IPS-NIHi7 (cell line): ENCODE measurements at regions not wholly inside any gene's neighbourhood (a gene's known extent, or its start where the extent isn't known, plus 50 kb on each side); places are given as distances from the start of the nearest gene placed in this dataset.

Experiments
- DNase-seq: peaks from one replicate; pipeline ENCODE4 v3.0.0; 2012; ENCODE audit warnings: mixed read lengths; ENCODE audit errors: extremely low spot score

DNA sequence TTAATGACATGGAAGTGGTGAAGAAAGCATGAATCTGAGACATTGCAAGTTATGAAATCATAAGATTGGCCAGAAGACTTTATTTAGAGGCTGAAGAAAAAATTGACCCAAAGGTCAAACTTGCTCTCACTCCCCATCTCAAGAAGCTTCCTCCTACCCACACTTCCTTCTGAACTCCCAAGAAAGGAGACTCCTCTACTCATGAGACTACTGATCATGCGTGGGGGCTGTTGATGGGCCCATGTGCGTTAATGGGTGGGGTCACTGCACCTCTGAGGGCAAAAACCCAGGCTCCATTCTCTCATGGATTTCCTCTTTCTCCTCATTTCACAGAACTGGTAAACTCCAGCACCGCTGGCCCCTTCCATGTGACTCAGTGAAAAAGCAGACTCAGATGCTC, 470.6 kb upstream of the ARID1B start:
- DNase-seq = no peak

GRCh38 chr6:156283091-156283490, 494.1 kb upstream of the ARID1B start:
- DNase-seq = no peak

GRCh38 chr6:156282087-156282486, 495.1 kb upstream of the ARID1B start:
- DNase-seq = no peak

- no peak for DNase-seq
Measured at GRCh38 chr6:156281266-156281665, 495.9 kb upstream of the ARID1B start.

- DNase-seq = no peak
Measured at GRCh38 chr6:156280065-156280464, 497.1 kb upstream of the ARID1B start.

- DNase-seq = no peak
Measured at GRCh38 chr6:156279261-156279969, 497.8 kb upstream of the ARID1B start.

GRCh38 chr6:156273065-156273711, 504.0 kb upstream of the ARID1B start:
- DNase-seq = no peak

DNA sequence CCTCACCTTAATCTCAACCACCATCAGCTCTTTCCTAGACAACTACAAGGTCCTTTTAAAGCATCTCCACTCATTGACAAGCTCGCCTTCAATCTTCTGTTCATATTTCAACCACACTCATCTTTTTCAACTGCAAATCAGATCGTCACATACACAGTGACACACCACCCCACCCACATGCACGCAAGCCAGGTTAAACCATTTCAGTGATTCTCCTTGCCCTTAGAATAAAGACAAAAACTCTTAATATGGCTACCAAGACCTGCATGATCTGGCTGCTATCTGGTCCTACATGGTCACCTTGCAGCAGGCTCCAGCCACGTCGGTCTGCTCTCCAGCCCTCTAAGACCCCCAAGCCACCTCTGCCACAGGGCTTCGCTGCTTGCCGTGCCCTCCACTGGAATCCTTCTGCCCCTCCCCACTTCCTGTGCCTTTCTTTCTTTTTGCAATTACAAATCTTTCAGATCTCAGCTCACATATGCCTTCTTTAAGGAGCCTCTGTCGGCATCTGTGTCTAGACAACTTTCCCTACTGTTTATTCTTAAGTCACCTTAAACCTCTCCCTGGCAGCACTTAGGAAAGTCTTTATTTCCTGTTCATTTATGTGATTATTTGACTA, 507.3 kb upstream of the ARID1B start:
- DNase-seq = no peak

GRCh38 chr6:156268849-156269248, 508.3 kb upstream of the ARID1B start:
- DNase-seq = no peak

- no peak for DNase-seq
Measured at GRCh38 chr6:156262014-156262413, 515.2 kb upstream of the ARID1B start.

DNA sequence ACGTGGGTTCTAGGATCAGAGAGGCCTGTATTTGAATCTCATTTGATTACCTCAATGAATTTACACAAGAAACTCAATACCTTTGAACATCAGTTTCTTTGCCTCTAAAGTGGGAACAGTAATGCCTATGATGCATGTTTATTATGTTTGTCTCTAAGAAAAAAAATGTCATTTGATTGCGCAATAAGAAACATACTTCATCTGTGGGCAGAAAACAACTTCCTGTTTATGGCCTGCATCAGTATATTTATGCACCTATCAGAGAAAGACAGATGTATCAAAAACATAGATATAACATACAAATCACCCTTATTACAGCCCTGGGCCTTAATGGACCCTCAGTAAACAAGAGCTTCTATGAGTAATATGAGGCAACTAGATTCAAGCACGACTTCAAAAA, 516.4 kb upstream of the ARID1B start:
- no peak for DNase-seq

GRCh38 chr6:156258981-156259380, 518.2 kb upstream of the ARID1B start:
- DNase-seq = no peak

DNA sequence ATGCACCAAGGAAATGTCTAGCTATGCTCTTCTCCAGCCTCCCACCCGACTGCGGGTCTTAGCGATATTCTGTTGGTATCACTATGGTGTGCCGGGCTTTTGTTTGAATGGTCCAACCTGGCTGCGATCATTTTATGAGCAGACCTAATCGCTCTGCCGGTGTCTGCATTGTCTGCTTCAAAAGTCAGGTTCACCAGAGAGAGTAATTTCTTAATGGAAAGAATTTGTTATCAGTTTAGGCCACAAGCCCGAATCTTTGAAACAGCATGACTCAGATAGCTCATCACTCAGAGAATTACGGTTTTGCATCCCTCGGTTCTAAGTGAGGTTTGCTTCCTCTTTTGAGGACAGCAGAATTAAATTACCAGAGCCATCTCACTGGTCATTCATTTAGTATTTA, 521.0 kb upstream of the ARID1B start:
- DNase-seq = no peak

- DNase-seq = no peak
Measured at GRCh38 chr6:156254240-156254639, 522.9 kb upstream of the ARID1B start.

- no peak for DNase-seq
Measured at GRCh38 chr6:156250593-156250992, 526.6 kb upstream of the ARID1B start.

GRCh38 chr6:156242206-156242605, 535.0 kb upstream of the ARID1B start:
- DNase-seq = no peak

DNA sequence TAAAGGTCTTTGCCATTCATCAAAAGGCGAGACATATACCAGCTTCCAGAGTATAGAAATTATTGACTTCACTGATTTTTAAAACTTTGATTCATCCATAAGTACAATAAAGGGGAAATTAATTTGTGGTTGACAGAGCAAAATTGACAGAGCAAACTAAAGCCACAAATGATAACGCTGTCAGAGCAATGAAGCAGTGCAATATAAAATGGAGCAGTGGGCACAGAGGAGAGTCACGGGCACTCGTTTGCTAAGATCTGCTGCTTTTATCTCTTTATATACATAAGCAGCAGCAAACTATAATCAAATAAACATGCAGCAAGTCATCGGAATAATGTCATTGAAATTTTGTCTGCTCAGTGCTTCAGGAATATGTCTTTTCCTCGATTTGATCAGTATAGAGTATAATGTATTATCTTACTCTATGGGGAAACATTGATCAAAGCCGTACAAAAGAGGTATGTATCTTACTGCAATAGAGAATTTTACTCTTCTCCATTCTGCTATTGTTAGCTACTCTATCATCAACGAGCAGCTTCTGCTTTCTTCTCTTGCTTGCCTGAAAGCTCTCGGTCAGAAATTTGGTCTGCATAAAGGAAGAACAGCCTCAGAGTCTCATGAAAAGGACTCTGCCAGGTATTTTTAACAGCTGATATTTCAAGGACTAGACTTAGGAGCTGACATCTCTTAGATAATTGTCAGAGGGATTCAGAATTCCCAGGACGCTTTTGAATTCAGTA, 546.0 kb upstream of the ARID1B start:
- DNase-seq = no peak

GRCh38 chr6:156219973-156220372, 557.2 kb upstream of the ARID1B start:
- DNase-seq = no peak

DNA sequence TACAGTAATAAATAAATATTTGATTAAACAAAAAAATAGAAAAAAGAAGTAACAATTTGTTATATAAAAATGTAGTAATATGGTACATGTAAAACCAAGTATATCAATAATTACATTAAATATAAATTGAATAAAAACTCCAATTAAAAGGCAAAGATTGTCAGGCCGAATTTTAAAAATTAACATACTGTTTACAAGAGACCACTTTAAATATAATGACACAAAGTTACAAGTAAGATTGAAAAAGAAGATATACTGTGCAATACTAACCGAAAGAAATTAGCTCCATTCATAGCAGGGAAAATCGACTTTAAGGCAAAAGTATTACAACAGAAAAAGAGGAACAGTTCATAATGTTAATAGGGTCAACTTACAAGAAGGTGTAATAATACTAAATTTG, 571.5 kb upstream of the ARID1B start:
- DNase-seq = no peak

- DNase-seq = no peak
Measured at GRCh38 chr6:156199182-156199581, 578.0 kb upstream of the ARID1B start.

DNA sequence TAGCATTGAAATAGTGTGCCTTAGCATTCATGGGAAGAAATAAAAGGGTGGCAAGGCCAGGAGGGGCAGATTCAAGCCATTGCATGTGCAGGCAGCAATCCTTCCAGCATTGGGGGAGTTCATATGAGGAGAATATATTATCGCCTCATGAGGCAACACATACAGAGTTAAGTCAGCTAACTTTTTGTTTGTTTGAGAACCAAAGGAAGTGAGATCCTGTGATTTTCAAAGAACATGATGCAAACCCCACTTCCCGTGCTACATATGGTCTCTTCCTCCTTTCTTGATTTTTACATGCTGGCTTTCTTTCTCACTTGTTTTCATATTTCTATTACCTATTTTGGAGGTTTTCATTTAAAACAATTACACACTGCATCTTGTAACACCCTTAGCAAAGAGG, 579.7 kb upstream of the ARID1B start:
- DNase-seq = no peak

- DNase-seq = no peak
Measured at GRCh38 chr6:156194981-156195380, 582.2 kb upstream of the ARID1B start.

- no peak for DNase-seq
Measured at GRCh38 chr6:156193381-156193780, 583.8 kb upstream of the ARID1B start.
